Lung (tissue), 11 donors: ENCODE measurements at regions not wholly inside any gene's neighbourhood (a gene's known extent, or its start where the extent isn't known, plus 50 kb on each side); places are given as distances from the start of the nearest gene placed in this dataset.

ENCODE experiments used
- ATAC-seq: fragments of 200-7000 bp; cut with Tn5 transposase; one replicate; pipeline ENCODE4 v1.9.1; 2020; ENCODE audit warnings: moderate number of reproducible peaks; ENCODE audit not compliant: insufficient read depth, low FRiP score
- DNase-seq, 3 donors: peaks; one replicate each; pipeline ENCODE4 v3.0.0-alpha.2; 2013 to 2017
- H3K27ac ChIP-seq, 2 donors: one replicate each; pipeline ENCODE4 v1.5.1; 2013; ENCODE audit warnings: mild to moderate bottlenecking in 2 of 2, moderate library complexity in 2 of 2, control low read depth in 1 of 2, inconsistent platforms in 1 of 2, low read depth in 1 of 2, low read length in 1 of 2
- H3K27me3 ChIP-seq, 3 donors: one replicate each; pipeline ENCODE4 v1.5.1; 2013; ENCODE audit warnings: low read length in 2 of 3; ENCODE audit not compliant: control insufficient read depth in 3 of 3, insufficient read depth in 3 of 3
- H3K36me3 ChIP-seq, 4 donors: one replicate each; pipeline ENCODE4 v1.5.1; 2013; ENCODE audit warnings: low read length in 4 of 4, mild to moderate bottlenecking in 1 of 4, moderate library complexity in 1 of 4; ENCODE audit not compliant: control insufficient read depth in 4 of 4, insufficient read depth in 4 of 4
- H3K4me1 ChIP-seq, 5 donors: one replicate each; pipeline ENCODE4 v1.5.1; 2013; ENCODE audit warnings: low read length in 5 of 5, mild to moderate bottlenecking in 2 of 5, moderate library complexity in 1 of 5; ENCODE audit not compliant: control insufficient read depth in 5 of 5, insufficient read depth in 5 of 5
- H3K4me3 ChIP-seq: one replicate; pipeline ENCODE4 v1.5.1; 2013; ENCODE audit warnings: mild to moderate bottlenecking, control low read depth, moderate library complexity
- H3K9ac ChIP-seq, 2 donors: one replicate each; pipeline ENCODE4 v1.5.1; 2013; ENCODE audit warnings: low read length in 2 of 2, control low read depth in 1 of 2; ENCODE audit not compliant: insufficient read depth in 1 of 2
- H3K9me3 ChIP-seq, 4 donors: one replicate each; pipeline ENCODE4 v1.5.1; 2013; ENCODE audit warnings: low read length in 3 of 4, mild to moderate bottlenecking in 1 of 4, moderate library complexity in 1 of 4; ENCODE audit not compliant: control insufficient read depth in 4 of 4, insufficient read depth in 3 of 4
- WGBS, 2 donors: extraction: QIAGEN DNeasy Blood & Tissue Kit; methylation state at CpG; one replicate each; pipeline ENCODE4 v1.1.7; 2013; 5-methylcytosine and 5-hydroxymethylcytosine counted together
- TF ChIP-seq, protein P1 (sequence below): IDR thresholded peaks from 2 replicates; pipeline ENCODE4 v1.5.1; 2012; ENCODE audit warnings: mild to moderate bottlenecking; ENCODE audit errors: control extremely low read depth, extremely low read depth
- donor health status: control.
- donor health status: control.
- donor health status: Bipolar disorder and iron deficiency.
- donor health status: healthy.
- donor health status: DM: yes; HTN: yes; CAD: no.

GRCh38 chr13:33973194-33973593, 155.2 kb downstream of the RFC3 start:
- ATAC-seq (no peak), DNase-seq (no peak)
- TF ChIP-seq, protein P1, sequence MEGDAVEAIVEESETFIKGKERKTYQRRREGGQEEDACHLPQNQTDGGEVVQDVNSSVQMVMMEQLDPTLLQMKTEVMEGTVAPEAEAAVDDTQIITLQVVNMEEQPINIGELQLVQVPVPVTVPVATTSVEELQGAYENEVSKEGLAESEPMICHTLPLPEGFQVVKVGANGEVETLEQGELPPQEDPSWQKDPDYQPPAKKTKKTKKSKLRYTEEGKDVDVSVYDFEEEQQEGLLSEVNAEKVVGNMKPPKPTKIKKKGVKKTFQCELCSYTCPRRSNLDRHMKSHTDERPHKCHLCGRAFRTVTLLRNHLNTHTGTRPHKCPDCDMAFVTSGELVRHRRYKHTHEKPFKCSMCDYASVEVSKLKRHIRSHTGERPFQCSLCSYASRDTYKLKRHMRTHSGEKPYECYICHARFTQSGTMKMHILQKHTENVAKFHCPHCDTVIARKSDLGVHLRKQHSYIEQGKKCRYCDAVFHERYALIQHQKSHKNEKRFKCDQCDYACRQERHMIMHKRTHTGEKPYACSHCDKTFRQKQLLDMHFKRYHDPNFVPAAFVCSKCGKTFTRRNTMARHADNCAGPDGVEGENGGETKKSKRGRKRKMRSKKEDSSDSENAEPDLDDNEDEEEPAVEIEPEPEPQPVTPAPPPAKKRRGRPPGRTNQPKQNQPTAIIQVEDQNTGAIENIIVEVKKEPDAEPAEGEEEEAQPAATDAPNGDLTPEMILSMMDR = no peak
- Histone ChIP-seq H3K36me3 (no peaks in the 10 kb centered on the region), H3K27me3 (no peaks in the 10 kb centered on the region), H3K9me3 (no peaks in the 10 kb centered on the region), H3K9ac (no peak overlapping the region), H3K4me1 (no peaks in the 10 kb centered on the region), H3K4me3 (no peak overlapping the region), H3K27ac (no peak overlapping the region)
- WGBS, 2 donors = 67 to 84% methylated on average over 3 of the region's 3 CpGs

GRCh38 chr13:33976965-33977364, 159.0 kb downstream of the RFC3 start:
- DNase-seq = no peak
- TF ChIP-seq, protein P1 = no peak
- no peaks in the 10 kb centered on the region for H3K9me3 ChIP-seq
- no peak overlapping the region for H3K4me3 ChIP-seq
- WGBS, 2 donors = 84 to 96% methylated on average over 4 of the region's 4 CpGs
- ATAC-seq = no peak
- H3K9ac ChIP-seq = no peak overlapping the region
- no peak overlapping the region for H3K27ac ChIP-seq
- H3K36me3 ChIP-seq = no peaks in the 10 kb centered on the region
- no peaks in the 10 kb centered on the region for H3K4me1 ChIP-seq
- H3K27me3 ChIP-seq = no peaks in the 10 kb centered on the region

- WGBS, 2 donors = 87 to 95% methylated on average over 3 of the region's 3 CpGs
- H3K4me3 ChIP-seq = no peak overlapping the region
- no peaks in the 10 kb centered on the region for H3K9me3 ChIP-seq
- H3K36me3 ChIP-seq = no peaks in the 10 kb centered on the region
- no peak overlapping the region for H3K27ac ChIP-seq
- no peak overlapping the region for H3K9ac ChIP-seq
- ATAC-seq (no peak), DNase-seq (no peak)
- no peaks in the 10 kb centered on the region for H3K4me1 ChIP-seq
- TF ChIP-seq, protein P1 = no peak
- H3K27me3 ChIP-seq = no peaks in the 10 kb centered on the region
Observed at GRCh38 chr13:33978653-33979052, 160.7 kb downstream of the RFC3 start.

DNA sequence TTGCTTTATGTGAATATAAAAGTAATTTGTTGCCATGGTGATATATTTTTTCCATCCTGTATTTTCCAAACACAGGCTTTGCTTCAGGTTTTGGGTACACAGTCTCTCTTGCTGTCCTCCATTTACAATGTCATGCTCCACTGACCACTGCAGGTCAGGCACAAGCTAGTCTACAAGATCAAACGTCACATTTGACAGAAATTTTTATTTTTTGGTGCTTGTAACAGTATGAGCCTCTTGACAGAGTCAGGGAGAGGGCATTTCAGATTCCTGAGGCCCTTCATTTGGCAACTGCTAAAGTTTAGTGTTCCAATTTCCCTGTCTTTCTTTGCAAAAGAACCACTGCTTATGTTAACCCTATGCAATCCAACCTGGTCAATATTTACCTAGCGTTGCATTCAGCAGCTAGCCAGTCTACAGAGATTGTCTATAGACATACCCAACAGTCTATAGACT, 175.0 kb downstream of the RFC3 start:
- Histone ChIP-seq H3K27me3 (no peaks in the 10 kb centered on the region), H3K9me3 (no peaks in the 10 kb centered on the region), H3K4me3 (no peak overlapping the region), H3K27ac (no peak overlapping the region), H3K4me1 (peaks cover 0 to 12% (median 3%) of the 10 kb centered on the region in 5 donors), H3K36me3 (no peaks in the 10 kb centered on the region), H3K9ac (no peak overlapping the region)
- WGBS, 2 donors = 50 to 69% methylated on average over 2 of the region's 2 CpGs
- ATAC-seq = no peak
- TF ChIP-seq, protein P1 = no peak
- peak; percentile 15 to 54 (median 41) for DNase-seq
